IPS DF 19.7 (cell line): ENCODE measurements at regions not wholly inside any gene's neighbourhood (a gene's known extent, or its start where the extent isn't known, plus 50 kb on each side); places are given as distances from the start of the nearest gene placed in this dataset.
"Not testable (repeated sequence)": the region's sequence is repeated elsewhere in the genome, so short reads cannot be mapped to it uniquely, and the experiment has no call there.

ENCODE experiments used
- DNase-seq: peaks from one replicate; pipeline ENCODE4 v3.0.0-alpha.2; 2013; ENCODE audit warnings: low read depth, low spot score

GRCh38 chr18:14935210-14935609, 187.2 kb downstream of the ANKRD30B start:
- DNase-seq: no peak

GRCh38 chr18:14936313-14936712, 188.3 kb downstream of the ANKRD30B start:
- no peak for DNase-seq

GRCh38 chr18:14937271-14937670, 189.3 kb downstream of the ANKRD30B start:
- DNase-seq: no peak

- DNase-seq: no peak
These were observed 191.2 kb downstream of the ANKRD30B start for GRCh38 chr18:14939141-14939540.

- DNase-seq: not testable (repeated sequence)
These were observed 192.1 kb downstream of the ANKRD30B start for GRCh38 chr18:14940106-14940505.

- DNase-seq: no peak
These were observed 192.8 kb downstream of the ANKRD30B start for GRCh38 chr18:14940735-14941134.

- no peak for DNase-seq
These were observed 193.3 kb downstream of the ANKRD30B start for GRCh38 chr18:14941256-14941655.

- DNase-seq: no peak
These were observed 193.8 kb downstream of the ANKRD30B start for GRCh38 chr18:14941792-14942191.

GRCh38 chr18:14942275-14942674, 194.3 kb downstream of the ANKRD30B start:
- no peak for DNase-seq

- no peak for DNase-seq
These were observed 195.5 kb downstream of the ANKRD30B start for GRCh38 chr18:14943486-14943885.

- DNase-seq: no peak
These were observed 196.1 kb downstream of the ANKRD30B start for GRCh38 chr18:14943967-14944636.

- DNase-seq: no peak
These were observed 196.9 kb downstream of the ANKRD30B start for GRCh38 chr18:14944838-14945237.

GRCh38 chr18:14945286-14945685, 197.3 kb downstream of the ANKRD30B start:
- no peak for DNase-seq

GRCh38 chr18:14945984-14946383, 198.0 kb downstream of the ANKRD30B start:
- no peak for DNase-seq

- DNase-seq: not testable (repeated sequence)
These were observed 198.9 kb downstream of the ANKRD30B start for GRCh38 chr18:14946741-14947470.

GRCh38 chr18:14947482-14948162, 199.7 kb downstream of the ANKRD30B start:
- no peak for DNase-seq

GRCh38 chr18:14948163-14948540, 200.2 kb downstream of the ANKRD30B start:
- no peak for DNase-seq

- no peak for DNase-seq
These were observed 202.1 kb downstream of the ANKRD30B start for GRCh38 chr18:14949800-14950664.

GRCh38 chr18:14952444-14953077, 204.6 kb downstream of the ANKRD30B start:
- DNase-seq: not testable (repeated sequence)

- DNase-seq: no peak
These were observed 210.7 kb downstream of the ANKRD30B start for GRCh38 chr18:14958701-14959100.

- DNase-seq: no peak
These were observed 211.6 kb downstream of the ANKRD30B start for GRCh38 chr18:14959550-14959949.
